Endothelial cell of umbilical vein (primary cell): ENCODE measurements at regions not wholly inside any gene's neighbourhood (a gene's known extent, or its start where the extent isn't known, plus 50 kb on each side); places are given as distances from the start of the nearest gene placed in this dataset.

Experiments used
- CTCF ChIP-seq, 2 donors: IDR thresholded peaks; 1 replicate in 1 of 2; 2 replicates in 1 of 2; pipeline ENCODE4 v1.5.1; 2011; ENCODE audit warnings: low read length in 2 of 2, mild to moderate bottlenecking in 2 of 2, moderate library complexity in 2 of 2, control low read depth in 1 of 2, inconsistent platforms in 1 of 2, low read depth in 1 of 2; ENCODE audit not compliant: insufficient read depth in 1 of 2; ENCODE audit errors: extremely low read depth in 1 of 2
- GATA2 ChIP-seq: IDR thresholded peaks from 2 replicates; pipeline ENCODE4 v1.7.0; 2011; ENCODE audit warnings: low read depth, mild to moderate bottlenecking, moderate library complexity, mixed read lengths, low read length; ENCODE audit not compliant: insufficient read length, insufficient read depth
- JUN ChIP-seq: IDR thresholded peaks from 2 replicates; pipeline ENCODE4 v1.6.1; 2011; ENCODE audit warnings: borderline replicate concordance, low read depth; ENCODE audit not compliant: insufficient read length, insufficient read depth
- POLR2AphosphoS5 ChIP-seq: IDR thresholded peaks from 2 replicates; pipeline ENCODE4 v1.6.1; 2012; ENCODE audit warnings: low read depth, mild to moderate bottlenecking, control low read depth, low read length, moderate library complexity; ENCODE audit not compliant: insufficient read depth

DNA sequence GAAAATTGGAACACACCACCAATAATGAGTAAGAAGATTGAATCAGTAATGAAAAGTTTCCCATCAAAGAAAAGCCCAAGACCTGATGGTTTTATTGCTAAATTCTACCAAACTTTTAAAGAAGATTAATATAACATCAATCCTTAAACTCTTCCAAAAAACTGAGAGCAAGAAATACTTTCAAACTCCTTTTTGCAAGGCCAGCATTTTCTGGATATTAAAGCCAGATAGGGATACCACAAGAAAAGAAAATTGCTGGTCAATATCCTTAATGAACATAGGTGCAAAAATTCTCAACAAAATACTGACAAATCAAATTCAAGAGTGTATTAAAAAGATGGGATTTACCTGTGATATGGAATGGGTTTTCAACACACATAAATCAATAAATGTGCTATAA lies 484.6 kb downstream of the ANKRD50 start:
- no peak for TF ChIP-seq GATA2
- TF ChIP-seq CTCF (IDR thresholded peaks at IDR 0.05; ENCODE audit: extremely low read depth in 1 of 2, insufficient read depth in 1 of 2, low read depth in 1 of 2, low read length in 2 of 2): no peak
- TF ChIP-seq JUN: no peak
- no peak for TF ChIP-seq POLR2AphosphoS5
